Duodenal mucosa (tissue), 2 donors: ENCODE measurements at regions not wholly inside any gene's neighbourhood (a gene's known extent, or its start where the extent isn't known, plus 50 kb on each side); places are given as distances from the start of the nearest gene placed in this dataset.
"Not testable (repeated sequence)": the region's sequence is repeated elsewhere in the genome, so short reads cannot be mapped to it uniquely, and the experiment has no call there.

ENCODE experiments used
- H3K27ac ChIP-seq: one replicate; pipeline ENCODE4 v1.7.0; 2013; ENCODE audit warnings: low read depth, low read length
- H3K27me3 ChIP-seq, 2 donors: one replicate each; pipeline ENCODE4 v1.7.0; 2013; ENCODE audit warnings: low read length in 2 of 2, control low read depth in 1 of 2; ENCODE audit not compliant: insufficient read depth in 2 of 2, control insufficient read depth in 1 of 2
- H3K36me3 ChIP-seq, 2 donors: one replicate each; pipeline ENCODE4 v1.7.0; 2013; ENCODE audit warnings: low read length in 2 of 2, control low read depth in 1 of 2; ENCODE audit not compliant: insufficient read depth in 2 of 2, control insufficient read depth in 1 of 2
- H3K4me1 ChIP-seq, 2 donors: one replicate each; pipeline ENCODE4 v1.7.0; 2013; ENCODE audit warnings: low read length in 2 of 2, control low read depth in 1 of 2; ENCODE audit not compliant: insufficient read depth in 2 of 2, control insufficient read depth in 1 of 2
- H3K4me3 ChIP-seq, 2 donors: one replicate each; pipeline ENCODE4 v1.7.0; 2013; ENCODE audit warnings: low read length in 2 of 2, low read depth in 1 of 2
- H3K9ac ChIP-seq, 2 donors: one replicate each; pipeline ENCODE4 v1.7.0; 2013; ENCODE audit warnings: low read length in 2 of 2, low read depth in 1 of 2
- H3K9me3 ChIP-seq, 2 donors: one replicate each; pipeline ENCODE4 v1.7.0; 2013; ENCODE audit warnings: low read length in 2 of 2, control low read depth in 1 of 2; ENCODE audit not compliant: control insufficient read depth in 1 of 2

- Histone ChIP-seq H3K36me3 (no peaks in the 10 kb centered on the region), H3K4me3 (no peak overlapping the region), H3K27ac (no peak overlapping the region), H3K4me1 (no peaks in the 10 kb centered on the region), H3K9me3 (peaks cover 0 to 7% of the 10 kb centered on the region in 2 donors), H3K9ac (no peak overlapping the region), H3K27me3 (no peaks in the 10 kb centered on the region)
Observed at GRCh38 chr3:163735394-163735793, 1342.9 kb downstream of the SI start.

GRCh38 chr3:163730684-163731083 lies 1347.6 kb downstream of the SI start:
- H3K27me3 ChIP-seq = no peaks in the 10 kb centered on the region
- H3K4me3 ChIP-seq = no peak overlapping the region
- H3K36me3 ChIP-seq = no peaks in the 10 kb centered on the region
- H3K4me1 ChIP-seq = no peaks in the 10 kb centered on the region
- no peak overlapping the region for H3K9ac ChIP-seq
- no peak overlapping the region for H3K27ac ChIP-seq
- H3K9me3 ChIP-seq = no peaks in the 10 kb centered on the region

- peaks cover 3 to 5% of the 10 kb centered on the region in 2 donors for H3K9me3 ChIP-seq
- H3K4me1 ChIP-seq = no peaks in the 10 kb centered on the region
- no peaks in the 10 kb centered on the region for H3K27me3 ChIP-seq
- H3K27ac ChIP-seq = no peak overlapping the region
- H3K36me3 ChIP-seq = no peaks in the 10 kb centered on the region
- no peak overlapping the region for H3K4me3 ChIP-seq
- no peak overlapping the region for H3K9ac ChIP-seq
Observed at GRCh38 chr3:163726125-163726524, 1352.2 kb downstream of the SI start.

- peaks cover 3 to 5% of the 10 kb centered on the region in 2 donors for H3K9me3 ChIP-seq
- no peaks in the 10 kb centered on the region for H3K36me3 ChIP-seq
- H3K9ac ChIP-seq = no peak overlapping the region
- no peaks in the 10 kb centered on the region for H3K27me3 ChIP-seq
- no peaks in the 10 kb centered on the region for H3K4me1 ChIP-seq
- no peak overlapping the region for H3K4me3 ChIP-seq
- no peak overlapping the region for H3K27ac ChIP-seq
Observed at GRCh38 chr3:163722405-163722804, 1355.9 kb downstream of the SI start.

GRCh38 chr3:163721596-163721995 lies 1356.7 kb downstream of the SI start:
- Histone ChIP-seq H3K4me1 (no peaks in the 10 kb centered on the region), H3K27me3 (no peaks in the 10 kb centered on the region), H3K36me3 (no peaks in the 10 kb centered on the region), H3K4me3 (no peak overlapping the region), H3K27ac (no peak overlapping the region), H3K9me3 (peaks cover 3 to 5% of the 10 kb centered on the region in 2 donors), H3K9ac (no peak overlapping the region)

- Histone ChIP-seq H3K36me3 (no peaks in the 10 kb centered on the region), H3K9ac (no peak overlapping the region), H3K27me3 (no peaks in the 10 kb centered on the region), H3K9me3 (peaks cover 0 to 5% of the 10 kb centered on the region in 2 donors), H3K27ac (no peak overlapping the region), H3K4me1 (no peaks in the 10 kb centered on the region), H3K4me3 (no peak overlapping the region)
Observed at GRCh38 chr3:163717377-163717776, 1360.9 kb downstream of the SI start.

- Histone ChIP-seq H3K9me3 (no peaks in the 10 kb centered on the region), H3K27me3 (no peaks in the 10 kb centered on the region), H3K4me1 (no peaks in the 10 kb centered on the region)
Observed at GRCh38 chr3:163708428-163708827, 1369.9 kb downstream of the SI start.

GRCh38 chr3:163707659-163708058 lies 1370.6 kb downstream of the SI start:
- Histone ChIP-seq H3K27ac (no peak overlapping the region), H3K9ac (no peak overlapping the region), H3K9me3 (no peaks in the 10 kb centered on the region), H3K27me3 (no peaks in the 10 kb centered on the region), H3K4me1 (no peaks in the 10 kb centered on the region), H3K4me3 (no peak overlapping the region), H3K36me3 (no peaks in the 10 kb centered on the region)

More at GRCh38 chr3:163708428-163708827, 1369.9 kb downstream of the SI start:
- H3K36me3 ChIP-seq = no peaks in the 10 kb centered on the region
- no peak overlapping the region for H3K27ac ChIP-seq
- no peak overlapping the region for H3K9ac ChIP-seq
- no peak overlapping the region for H3K4me3 ChIP-seq

GRCh38 chr3:163698221-163698620 lies 1380.1 kb downstream of the SI start:
- H3K36me3 ChIP-seq, H3K27ac ChIP-seq, H3K27me3 ChIP-seq, H3K4me3 ChIP-seq, H3K4me1 ChIP-seq, H3K9ac ChIP-seq: not testable (repeated sequence)
- H3K9me3 ChIP-seq = peaks cover 0 to 10% of the 10 kb centered on the region in 2 donors

GRCh38 chr3:163692494-163692893 lies 1385.8 kb downstream of the SI start:
- no peaks in the 10 kb centered on the region for H3K27me3 ChIP-seq
- H3K9me3 ChIP-seq = peaks cover 4 to 16% of the 10 kb centered on the region in 2 donors
- H3K4me1 ChIP-seq = no peaks in the 10 kb centered on the region
- no peak overlapping the region for H3K9ac ChIP-seq
- no peaks in the 10 kb centered on the region for H3K36me3 ChIP-seq
- no peak overlapping the region for H3K27ac ChIP-seq
- no peak overlapping the region for H3K4me3 ChIP-seq

GRCh38 chr3:163684651-163685050 lies 1393.6 kb downstream of the SI start:
- Histone ChIP-seq H3K9me3 (peaks cover 4 to 6% of the 10 kb centered on the region in 2 donors), H3K27me3 (no peaks in the 10 kb centered on the region), H3K36me3 (no peaks in the 10 kb centered on the region), H3K9ac (no peak overlapping the region), H3K27ac (no peak overlapping the region), H3K4me1 (no peaks in the 10 kb centered on the region), H3K4me3 (no peak overlapping the region)
